ENCODE measurements at regions not wholly inside any gene's neighbourhood (a gene's known extent, or its start where the extent isn't known, plus 50 kb on each side); places are given as distances from the start of the nearest gene placed in this dataset.

DNA sequence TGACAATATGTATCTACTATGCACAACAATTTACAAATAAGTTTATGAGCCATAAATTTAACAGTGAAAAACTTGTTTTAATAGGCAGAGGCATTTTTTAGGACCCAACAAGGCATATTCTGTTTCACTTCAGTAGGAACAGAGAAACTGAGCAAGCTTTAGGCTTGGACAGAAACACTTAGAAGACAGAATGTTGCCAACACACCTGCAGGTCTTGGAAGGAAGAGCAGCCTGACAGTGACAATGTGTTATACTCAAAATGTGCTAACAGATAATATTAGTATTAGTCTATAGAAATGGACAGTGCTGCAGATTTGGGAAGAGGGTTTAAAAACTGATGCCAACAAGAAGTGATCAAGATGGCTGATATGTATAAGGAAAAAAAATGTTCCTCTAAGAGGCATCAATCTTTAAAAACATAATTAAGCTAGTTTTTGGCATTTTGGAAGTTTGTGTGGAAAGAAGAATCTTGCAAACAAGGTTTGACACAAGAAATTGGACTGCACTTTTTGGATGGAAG, 297.1 kb upstream of the FSIP2 start:
- no peak for ATAC-seq
- DNase-seq (ENCODE audit: low read depth, low spot score) = no peak
- no peaks in the 10 kb centered on the region for H3K4me1 ChIP-seq (ENCODE audit: control insufficient read depth, insufficient read depth, low read length)
- CTCF ChIA-PET = no interaction called here
- TF ChIP-seq TCF7L2 (IDR thresholded peaks at IDR 0.05; ENCODE audit: low read depth, low read length) (no peak), POLR2AphosphoS5 (IDR thresholded peaks at IDR 0.05; ENCODE audit: low read depth, low read length) (no peak), SIN3A (IDR thresholded peaks at IDR 0.05; ENCODE audit: borderline replicate concordance, insufficient read depth, low read depth, low read length) (no peak)
- TF ChIP-seq, protein P1, sequence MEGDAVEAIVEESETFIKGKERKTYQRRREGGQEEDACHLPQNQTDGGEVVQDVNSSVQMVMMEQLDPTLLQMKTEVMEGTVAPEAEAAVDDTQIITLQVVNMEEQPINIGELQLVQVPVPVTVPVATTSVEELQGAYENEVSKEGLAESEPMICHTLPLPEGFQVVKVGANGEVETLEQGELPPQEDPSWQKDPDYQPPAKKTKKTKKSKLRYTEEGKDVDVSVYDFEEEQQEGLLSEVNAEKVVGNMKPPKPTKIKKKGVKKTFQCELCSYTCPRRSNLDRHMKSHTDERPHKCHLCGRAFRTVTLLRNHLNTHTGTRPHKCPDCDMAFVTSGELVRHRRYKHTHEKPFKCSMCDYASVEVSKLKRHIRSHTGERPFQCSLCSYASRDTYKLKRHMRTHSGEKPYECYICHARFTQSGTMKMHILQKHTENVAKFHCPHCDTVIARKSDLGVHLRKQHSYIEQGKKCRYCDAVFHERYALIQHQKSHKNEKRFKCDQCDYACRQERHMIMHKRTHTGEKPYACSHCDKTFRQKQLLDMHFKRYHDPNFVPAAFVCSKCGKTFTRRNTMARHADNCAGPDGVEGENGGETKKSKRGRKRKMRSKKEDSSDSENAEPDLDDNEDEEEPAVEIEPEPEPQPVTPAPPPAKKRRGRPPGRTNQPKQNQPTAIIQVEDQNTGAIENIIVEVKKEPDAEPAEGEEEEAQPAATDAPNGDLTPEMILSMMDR (IDR thresholded peaks at IDR 0.05) = no peak
- TF ChIP-seq, protein P2, sequence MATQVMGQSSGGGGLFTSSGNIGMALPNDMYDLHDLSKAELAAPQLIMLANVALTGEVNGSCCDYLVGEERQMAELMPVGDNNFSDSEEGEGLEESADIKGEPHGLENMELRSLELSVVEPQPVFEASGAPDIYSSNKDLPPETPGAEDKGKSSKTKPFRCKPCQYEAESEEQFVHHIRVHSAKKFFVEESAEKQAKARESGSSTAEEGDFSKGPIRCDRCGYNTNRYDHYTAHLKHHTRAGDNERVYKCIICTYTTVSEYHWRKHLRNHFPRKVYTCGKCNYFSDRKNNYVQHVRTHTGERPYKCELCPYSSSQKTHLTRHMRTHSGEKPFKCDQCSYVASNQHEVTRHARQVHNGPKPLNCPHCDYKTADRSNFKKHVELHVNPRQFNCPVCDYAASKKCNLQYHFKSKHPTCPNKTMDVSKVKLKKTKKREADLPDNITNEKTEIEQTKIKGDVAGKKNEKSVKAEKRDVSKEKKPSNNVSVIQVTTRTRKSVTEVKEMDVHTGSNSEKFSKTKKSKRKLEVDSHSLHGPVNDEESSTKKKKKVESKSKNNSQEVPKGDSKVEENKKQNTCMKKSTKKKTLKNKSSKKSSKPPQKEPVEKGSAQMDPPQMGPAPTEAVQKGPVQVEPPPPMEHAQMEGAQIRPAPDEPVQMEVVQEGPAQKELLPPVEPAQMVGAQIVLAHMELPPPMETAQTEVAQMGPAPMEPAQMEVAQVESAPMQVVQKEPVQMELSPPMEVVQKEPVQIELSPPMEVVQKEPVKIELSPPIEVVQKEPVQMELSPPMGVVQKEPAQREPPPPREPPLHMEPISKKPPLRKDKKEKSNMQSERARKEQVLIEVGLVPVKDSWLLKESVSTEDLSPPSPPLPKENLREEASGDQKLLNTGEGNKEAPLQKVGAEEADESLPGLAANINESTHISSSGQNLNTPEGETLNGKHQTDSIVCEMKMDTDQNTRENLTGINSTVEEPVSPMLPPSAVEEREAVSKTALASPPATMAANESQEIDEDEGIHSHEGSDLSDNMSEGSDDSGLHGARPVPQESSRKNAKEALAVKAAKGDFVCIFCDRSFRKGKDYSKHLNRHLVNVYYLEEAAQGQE (IDR thresholded peaks at IDR 0.05; ENCODE audit: insufficient read depth in 1 of 2, low read depth in 2 of 2, low read length in 1 of 2) = no peak
- no TSS peak for BruUV-seq (replicated peaks)
- POLR2A ChIA-PET = no interaction called here
- no peaks in the 10 kb centered on the region for H3K36me3 ChIP-seq (ENCODE audit: control insufficient read depth, insufficient read depth, low read length)
- H3K27me3 ChIP-seq (ENCODE audit: control insufficient read depth, insufficient read depth, low read length) = no peaks in the 10 kb centered on the region
- no peak overlapping the region for H3K4me3 ChIP-seq (ENCODE audit: low read depth in 2 of 2, low read length in 2 of 2)
- intact Hi-C loops (cut with micrococcal nuclease; ENCODE audit: unreplicated experiment) = no loop called here
- no peak overlapping the region for H3K27ac ChIP-seq (ENCODE audit: low read length)
- H3K9me3 ChIP-seq (ENCODE audit: control insufficient read depth, insufficient read depth, low read depth, low read length) = no peaks in the 10 kb centered on the region
- in situ Hi-C loops (cut with HindIII; ENCODE audit: low pct_unique_long_range_greater_than_20kb, low sequenced_read_pairs) = no loop called here

DNA sequence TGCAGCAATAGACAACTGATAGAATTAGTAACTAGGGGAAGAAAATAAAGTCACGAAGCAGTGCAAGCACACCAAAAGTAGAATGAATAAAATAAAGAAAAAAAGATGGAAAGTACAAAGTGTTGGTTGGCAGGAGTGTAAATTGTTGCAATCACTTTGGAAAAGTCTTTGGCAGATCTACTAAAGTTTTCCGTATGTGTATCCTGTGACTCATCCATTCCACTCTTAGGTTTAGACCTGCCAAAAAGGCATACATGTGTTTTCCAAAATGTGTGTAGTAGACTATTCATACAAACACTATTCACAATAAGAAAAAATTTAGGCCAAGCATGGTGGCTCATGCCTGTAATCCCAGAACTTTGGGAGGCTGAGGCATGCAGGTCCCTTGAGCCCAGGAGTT, 282.1 kb upstream of the FSIP2 start:
- Histone ChIP-seq H3K36me3 (ENCODE audit: control insufficient read depth, insufficient read depth, low read length) (no peaks in the 10 kb centered on the region), H3K27me3 (ENCODE audit: control insufficient read depth, insufficient read depth, low read length) (no peaks in the 10 kb centered on the region), H3K27ac (ENCODE audit: low read length) (no peak overlapping the region), H3K4me1 (ENCODE audit: control insufficient read depth, insufficient read depth, low read length) (no peaks in the 10 kb centered on the region), H3K9me3 (ENCODE audit: control insufficient read depth, insufficient read depth, low read depth, low read length) (0 out of 2 replicates have a peak, but pooled peaks cover 3% of the 10 kb centered on the region), H3K4me3 (ENCODE audit: low read depth in 2 of 2, low read length in 2 of 2) (no peak overlapping the region)
- no peak for DNase-seq (ENCODE audit: low read depth, low spot score)
- ChIA-PET POLR2A (no interaction called here), CTCF (no interaction called here)
- no peak for ATAC-seq
- TF ChIP-seq POLR2AphosphoS5 (IDR thresholded peaks at IDR 0.05; ENCODE audit: low read depth, low read length) (no peak), SIN3A (IDR thresholded peaks at IDR 0.05; ENCODE audit: borderline replicate concordance, insufficient read depth, low read depth, low read length) (no peak), TCF7L2 (IDR thresholded peaks at IDR 0.05; ENCODE audit: low read depth, low read length) (no peak)
- TF ChIP-seq, protein P2 (IDR thresholded peaks at IDR 0.05; ENCODE audit: insufficient read depth in 1 of 2, low read depth in 2 of 2, low read length in 1 of 2) = no peak
- TF ChIP-seq, protein P1 (IDR thresholded peaks at IDR 0.05) = no peak
- in situ Hi-C loops (cut with HindIII; ENCODE audit: low pct_unique_long_range_greater_than_20kb, low sequenced_read_pairs) = no loop called here
- no TSS peak for BruUV-seq (replicated peaks)
- intact Hi-C loops (cut with micrococcal nuclease; ENCODE audit: unreplicated experiment) = no loop called here

All from Panc1 (cell line).